ENCODE measurements at regions not wholly inside any gene's neighbourhood (a gene's known extent, or its start where the extent isn't known, plus 50 kb on each side); places are given as distances from the start of the nearest gene placed in this dataset.
A peak's percentile ranks its signal among the peaks of the same experiment; 100 is the strongest.

DNA sequence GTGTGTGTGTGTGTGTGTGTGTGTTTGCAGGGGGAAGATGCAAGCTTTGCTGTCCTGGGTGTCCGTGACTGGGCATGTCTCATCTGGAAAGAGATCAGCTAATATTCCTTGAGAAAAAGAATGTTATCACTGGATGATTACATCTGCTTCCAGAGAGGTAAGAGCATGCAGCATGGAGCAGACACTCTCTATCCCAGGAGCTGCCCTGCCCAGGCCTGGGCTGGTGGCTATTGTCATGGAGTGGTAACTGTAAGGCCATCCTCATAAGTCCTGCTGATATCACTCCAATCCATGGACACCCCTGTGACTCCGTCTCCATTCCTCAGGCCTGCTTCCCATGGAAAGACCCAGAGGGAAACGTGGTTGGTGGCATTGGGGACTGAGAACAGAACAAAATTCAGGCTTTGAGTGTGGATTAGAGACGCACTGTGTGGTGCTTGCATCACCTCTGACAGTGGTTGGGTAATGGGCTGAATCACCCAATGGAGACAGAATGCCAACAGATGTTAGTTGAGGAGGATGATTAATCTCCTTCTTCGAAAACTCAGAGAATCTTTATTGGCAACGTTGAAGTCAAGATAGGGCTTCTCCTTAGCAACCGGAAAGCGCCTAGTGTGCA lies 52.0 kb upstream of the KCNIP1 start:
- TF ChIP-seq, protein P1, sequence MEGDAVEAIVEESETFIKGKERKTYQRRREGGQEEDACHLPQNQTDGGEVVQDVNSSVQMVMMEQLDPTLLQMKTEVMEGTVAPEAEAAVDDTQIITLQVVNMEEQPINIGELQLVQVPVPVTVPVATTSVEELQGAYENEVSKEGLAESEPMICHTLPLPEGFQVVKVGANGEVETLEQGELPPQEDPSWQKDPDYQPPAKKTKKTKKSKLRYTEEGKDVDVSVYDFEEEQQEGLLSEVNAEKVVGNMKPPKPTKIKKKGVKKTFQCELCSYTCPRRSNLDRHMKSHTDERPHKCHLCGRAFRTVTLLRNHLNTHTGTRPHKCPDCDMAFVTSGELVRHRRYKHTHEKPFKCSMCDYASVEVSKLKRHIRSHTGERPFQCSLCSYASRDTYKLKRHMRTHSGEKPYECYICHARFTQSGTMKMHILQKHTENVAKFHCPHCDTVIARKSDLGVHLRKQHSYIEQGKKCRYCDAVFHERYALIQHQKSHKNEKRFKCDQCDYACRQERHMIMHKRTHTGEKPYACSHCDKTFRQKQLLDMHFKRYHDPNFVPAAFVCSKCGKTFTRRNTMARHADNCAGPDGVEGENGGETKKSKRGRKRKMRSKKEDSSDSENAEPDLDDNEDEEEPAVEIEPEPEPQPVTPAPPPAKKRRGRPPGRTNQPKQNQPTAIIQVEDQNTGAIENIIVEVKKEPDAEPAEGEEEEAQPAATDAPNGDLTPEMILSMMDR (conservative IDR thresholded peaks at IDR 0.05; ENCODE audit: control insufficient read depth, insufficient read depth, low read depth, low read length): no peak
- DNase-seq (ENCODE audit: low read depth): peak; percentile 93
- no peak overlapping the region for H3K4me3 ChIP-seq (ENCODE audit: control insufficient read depth, low read depth, low read length)

- DNase-seq (ENCODE audit: low read depth): no peak
- TF ChIP-seq, protein P1 (conservative IDR thresholded peaks at IDR 0.05; ENCODE audit: control insufficient read depth, insufficient read depth, low read depth, low read length): no peak
- H3K4me3 ChIP-seq (ENCODE audit: control insufficient read depth, low read depth, low read length): no peak overlapping the region
Observed at GRCh38 chr5:170450061-170450669, 53.7 kb upstream of the KCNIP1 start.

DNA sequence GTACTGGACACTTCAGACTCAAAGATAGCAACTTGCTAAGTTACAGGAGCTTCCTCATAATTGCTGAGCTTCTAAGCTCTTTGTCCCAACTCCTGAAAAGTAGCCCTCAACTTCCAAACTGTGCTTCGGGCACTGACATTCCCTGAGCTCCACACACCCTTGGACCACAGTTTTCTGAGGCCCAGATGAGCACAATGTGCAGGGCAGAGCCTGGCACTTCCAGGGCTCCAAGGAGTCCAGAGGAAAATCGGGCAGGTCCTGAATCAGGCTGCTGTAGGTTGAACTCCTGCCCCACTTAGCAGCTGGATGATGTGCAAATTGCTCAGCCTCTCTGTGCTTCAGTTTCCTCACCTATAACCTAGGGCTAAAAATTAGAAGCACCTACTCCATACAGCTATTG lies 54.6 kb upstream of the KCNIP1 start:
- DNase-seq (ENCODE audit: low read depth): no peak
- TF ChIP-seq, protein P1 (conservative IDR thresholded peaks at IDR 0.05; ENCODE audit: control insufficient read depth, insufficient read depth, low read depth, low read length): no peak

DNA sequence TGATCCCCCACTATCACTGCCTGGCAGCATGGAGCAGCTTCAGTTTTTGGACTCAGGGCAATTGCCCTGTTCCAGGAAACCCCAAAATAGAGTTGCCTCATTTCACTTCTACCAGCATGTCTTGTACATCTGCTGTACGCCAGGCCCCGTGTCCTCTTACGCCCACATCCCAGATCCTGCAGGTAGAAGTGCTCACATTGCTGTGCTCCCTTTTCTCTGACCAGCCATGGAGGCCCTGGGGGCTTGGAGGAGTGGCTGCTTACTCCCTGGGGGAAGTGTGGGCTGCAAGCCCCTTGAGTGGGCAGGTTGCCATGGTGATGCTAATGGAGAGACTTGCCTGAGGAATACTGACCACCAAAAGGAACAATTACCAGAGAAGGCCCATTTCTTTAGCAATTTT lies 55.6 kb upstream of the KCNIP1 start:
- TF ChIP-seq, protein P1 (conservative IDR thresholded peaks at IDR 0.05; ENCODE audit: control insufficient read depth, insufficient read depth, low read depth, low read length): no peak
- DNase-seq (ENCODE audit: low read depth): no peak
- H3K4me3 ChIP-seq (ENCODE audit: control insufficient read depth, low read depth, low read length): no peak overlapping the region

More for the DNA sequence above, 54.6 kb upstream of the KCNIP1 start:
- H3K4me3 ChIP-seq (ENCODE audit: control insufficient read depth, low read depth, low read length): no peak overlapping the region

DNA sequence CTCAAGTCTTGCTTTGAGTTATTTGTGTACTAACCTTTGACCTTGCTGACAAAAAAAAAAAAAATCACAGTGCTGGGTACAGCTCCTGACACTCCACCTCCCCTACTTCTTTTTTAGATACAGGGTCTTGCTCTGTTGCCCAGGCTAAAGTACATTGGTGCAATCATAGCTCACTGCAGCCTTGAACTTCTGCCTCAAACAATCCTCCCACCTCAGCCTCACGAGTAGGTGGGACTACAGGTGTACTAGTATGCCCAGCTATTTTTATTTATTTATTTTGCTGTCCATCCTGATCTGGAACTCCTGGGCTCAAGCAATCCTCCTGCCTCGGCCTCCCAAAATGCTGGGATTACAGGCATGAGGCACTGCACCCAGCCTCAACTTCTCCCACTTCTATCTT lies 57.2 kb upstream of the KCNMB1 start:
- no peak overlapping the region for H3K4me3 ChIP-seq (ENCODE audit: control insufficient read depth, low read depth, low read length)
- DNase-seq (ENCODE audit: low read depth): no peak
- TF ChIP-seq, protein P1 (conservative IDR thresholded peaks at IDR 0.05; ENCODE audit: control insufficient read depth, insufficient read depth, low read depth, low read length): no peak

DNA sequence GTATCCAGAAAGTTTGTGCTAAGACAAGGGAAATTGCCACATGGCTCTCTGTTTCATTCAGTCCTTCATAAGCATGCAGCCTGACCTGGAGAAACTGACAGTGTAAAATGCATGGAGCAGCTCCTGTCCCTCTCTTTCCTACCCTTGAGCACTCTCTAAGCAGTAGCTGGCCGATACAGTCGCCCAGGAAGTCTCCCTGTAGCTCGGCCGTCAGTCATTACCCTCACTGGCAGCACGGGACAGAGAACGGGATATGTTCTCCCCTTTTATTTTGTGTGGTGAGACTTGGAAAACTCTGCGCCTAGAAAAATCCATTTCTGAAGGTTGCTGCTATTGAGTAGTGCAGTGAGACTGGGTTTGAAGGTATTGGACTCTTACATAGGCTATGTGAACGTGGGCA lies 56.8 kb upstream of the KCNMB1 start:
- H3K4me3 ChIP-seq (ENCODE audit: control insufficient read depth, low read depth, low read length): no peak overlapping the region
- DNase-seq (ENCODE audit: low read depth): no peak
- TF ChIP-seq, protein P1 (conservative IDR thresholded peaks at IDR 0.05; ENCODE audit: control insufficient read depth, insufficient read depth, low read depth, low read length): no peak
